PC-9 (cell line): ENCODE measurements at regions not wholly inside any gene's neighbourhood (a gene's known extent, or its start where the extent isn't known, plus 50 kb on each side); places are given as distances from the start of the nearest gene placed in this dataset.

Experiments
- BruUV-seq: library from RNA; stranded (reverse); fragments of 400-500 nt; replicated peaks from 2 replicates; lab custom pipeline; 2021; lab: Mats Ljungman, UMichigan
- CTCF ChIA-PET: fragments of 300-600 bp; sonication (Branson Sonifier 250); formaldehyde crosslinking; loops from one replicate; lab custom pipeline; 2022; ENCODE audit warnings: antibody characterized with exemption; lab: Charles Lee
- POLR2A ChIA-PET: fragments of 300-600 bp; sonication (Branson Sonifier 250); formaldehyde crosslinking; loops from one replicate; lab custom pipeline; 2022; ENCODE audit warnings: antibody characterized with exemption; ENCODE audit not compliant: unreplicated experiment; lab: Charles Lee
- DNase-seq, 2 experiments: peaks; one replicate each; pipeline versions ENCODE4 v3.0.0 to v3.0.0-alpha.2; 2015 to 2022; ENCODE audit warnings: mixed read lengths in 1 of 2
- H2AFZ ChIP-seq: fragments of 200-600 bp; sonication (generic); 2 replicates; pipeline ENCODE4 v1.8.1; 2017; ENCODE audit warnings: antibody characterized with exemption
- H3F3A ChIP-seq: fragments of 200-600 bp; sonication (generic); 2 replicates; pipeline ENCODE4 v1.8.1; 2017; ENCODE audit warnings: antibody characterized with exemption, mild to moderate bottlenecking, low read depth; ENCODE audit not compliant: insufficient read depth
- H3K27ac ChIP-seq: fragments of 200-600 bp; sonication (generic); 2 replicates; pipeline ENCODE4 v1.6.1; 2016; ENCODE audit warnings: mixed run types
- H3K27me3 ChIP-seq: fragments of 200-600 bp; sonication (generic); 2 replicates; pipeline ENCODE4 v1.6.1; 2016; ENCODE audit warnings: low read depth, mixed run types; ENCODE audit not compliant: insufficient read depth
- H3K36me3 ChIP-seq: fragments of 200-600 bp; sonication (generic); 2 replicates; pipeline ENCODE4 v1.6.1; 2016; ENCODE audit warnings: low read depth, mixed run types
- H3K4me1 ChIP-seq: fragments of 200-600 bp; sonication (generic); replicated peaks from 2 replicates; pipeline ENCODE4 v1.6.1; 2016; ENCODE audit warnings: mixed run types; ENCODE audit not compliant: insufficient read depth
- H3K4me2 ChIP-seq: fragments of 200-600 bp; sonication (generic); 2 replicates; pipeline ENCODE4 v1.6.1; 2017; ENCODE audit warnings: mixed run types
- H3K4me3 ChIP-seq: fragments of 200-600 bp; sonication (generic); 2 replicates; pipeline ENCODE4 v1.6.1; 2016; ENCODE audit warnings: mixed run types
- H3K79me2 ChIP-seq: fragments of 200-600 bp; sonication (generic); 2 replicates; pipeline ENCODE4 v1.6.1; 2017; ENCODE audit warnings: low read depth, mixed run types
- H3K9me2 ChIP-seq: fragments of 200-600 bp; sonication (generic); 2 replicates; pipeline ENCODE4 v1.8.1; 2017; ENCODE audit warnings: mild to moderate bottlenecking; ENCODE audit not compliant: insufficient read depth
- H3K9me3 ChIP-seq: fragments of 200-600 bp; sonication (generic); 2 replicates; pipeline ENCODE4 v1.8.1; 2016; ENCODE audit warnings: low read depth; ENCODE audit not compliant: insufficient read depth
- H4K20me1 ChIP-seq: fragments of 200-600 bp; sonication (generic); 2 replicates; pipeline ENCODE4 v1.8.1; 2017; ENCODE audit not compliant: insufficient read depth
- CTCF ChIP-seq: fragments of 200-600 bp; sonication (generic); conservative IDR thresholded peaks from 2 replicates; pipeline ENCODE4 v1.6.1; 2017; ENCODE audit warnings: mixed run types, antibody characterized with exemption, mild to moderate bottlenecking, moderate library complexity
- EZH2 ChIP-seq: fragments of 200-600 bp; sonication (generic); IDR thresholded peaks from 2 replicates; pipeline ENCODE4 v1.8.0; 2017; ENCODE audit warnings: antibody characterized with exemption, low read depth
- intact Hi-C: fragments of 100-400 bp; cut with micrococcal nuclease; formaldehyde crosslinking; loops from one replicate; pipeline ENCODE4 v1.10.0; 2022; ENCODE audit not compliant: unreplicated experiment

DNA sequence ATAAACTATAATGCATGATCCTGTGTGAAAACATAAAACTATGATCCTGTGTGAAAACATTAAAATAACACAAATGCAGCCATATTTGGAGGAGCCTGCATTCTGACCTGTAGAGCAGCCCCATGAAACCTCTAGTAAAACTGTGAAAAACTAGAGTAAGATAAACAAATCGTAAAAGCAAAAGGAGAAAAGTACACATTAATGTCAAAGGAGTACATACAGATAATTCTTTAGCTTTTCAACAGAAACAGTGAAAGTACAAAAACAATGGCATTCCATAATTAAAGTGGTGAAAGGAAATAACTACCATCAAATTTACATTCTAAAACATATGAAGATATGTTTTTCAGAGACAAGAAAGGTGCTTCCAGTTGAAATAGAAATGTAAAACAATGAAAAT lies 1267.2 kb downstream of the SLITRK1 start:
- DNase-seq, result no peak
- no peaks in the 10 kb centered on the region for H3F3A ChIP-seq
- H2AFZ ChIP-seq, result no peak overlapping the region
- H3K27me3 ChIP-seq, result no peaks in the 10 kb centered on the region
- no peak for TF ChIP-seq EZH2
- no peak overlapping the region for H3K4me2 ChIP-seq
- H3K27ac ChIP-seq, result no peak overlapping the region
- no peaks in the 10 kb centered on the region for H3K79me2 ChIP-seq
- CTCF ChIA-PET, result no interaction called here
- no peaks in the 10 kb centered on the region for H3K4me1 ChIP-seq
- POLR2A ChIA-PET, result no interaction called here
- BruUV-seq, result no TSS peak
- intact Hi-C loops, result no loop called here
- no peaks in the 10 kb centered on the region for H3K9me3 ChIP-seq
- no peak overlapping the region for H3K4me3 ChIP-seq
- H3K9me2 ChIP-seq, result no peaks in the 10 kb centered on the region
- H3K36me3 ChIP-seq, result no peaks in the 10 kb centered on the region
- no peaks in the 10 kb centered on the region for H4K20me1 ChIP-seq

DNA sequence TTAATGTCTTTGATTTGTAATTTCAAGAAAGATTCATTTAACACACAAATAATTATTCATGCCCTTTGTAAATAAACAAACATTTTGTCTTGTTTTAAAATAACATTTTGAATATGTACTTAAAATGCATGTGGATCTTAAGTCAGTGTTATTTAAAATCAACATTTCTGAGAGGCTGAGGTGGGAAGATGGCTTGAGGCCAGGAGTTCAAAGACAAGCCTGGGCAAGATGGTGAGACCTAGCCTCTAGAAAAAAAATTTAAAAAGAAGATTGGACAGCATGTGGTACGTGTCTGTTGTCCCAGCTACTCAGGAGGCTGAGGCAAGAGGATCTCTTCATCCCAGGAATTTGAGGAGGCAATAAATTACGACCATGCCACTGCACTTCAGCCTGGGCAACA lies 1268.2 kb downstream of the SLITRK1 start:
- no peak for DNase-seq
- BruUV-seq, result no TSS peak

DNA sequence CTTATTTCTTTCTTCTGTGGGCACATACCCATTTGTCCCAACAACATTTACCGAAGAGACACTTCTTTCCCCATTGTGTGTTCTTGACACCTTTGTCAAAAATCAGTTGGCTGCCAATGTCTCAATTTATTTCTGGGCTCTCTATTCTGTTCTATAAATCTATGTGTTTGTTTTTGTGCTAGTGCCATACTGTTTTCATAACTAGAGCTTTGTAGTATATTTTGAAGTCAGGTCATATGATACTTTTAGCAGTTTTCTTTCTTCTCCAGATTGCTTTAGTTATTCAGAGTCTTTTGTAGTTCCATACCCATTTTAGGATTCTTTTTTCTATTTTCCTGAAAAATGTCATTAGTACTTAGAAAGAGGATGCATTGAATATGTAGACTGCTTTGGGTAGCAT lies 1276.3 kb downstream of the SLITRK1 start:
- Histone ChIP-seq H3K4me1 (no peaks in the 10 kb centered on the region), H3K36me3 (no peaks in the 10 kb centered on the region), H2AFZ (no peak overlapping the region), H3K79me2 (no peaks in the 10 kb centered on the region), H3K4me3 (no peak overlapping the region), H4K20me1 (no peaks in the 10 kb centered on the region), H3K9me3 (no peaks in the 10 kb centered on the region; the same call in 1 of the 2 replicates), H3K4me2 (no peak overlapping the region), H3F3A (peaks cover 6% of the 10 kb centered on the region), H3K9me2 (no peaks in the 10 kb centered on the region), H3K27me3 (no peaks in the 10 kb centered on the region), H3K27ac (no peak overlapping the region)
- POLR2A ChIA-PET, result no interaction called here
- CTCF ChIA-PET, result no interaction called here
- intact Hi-C loops, result no loop called here
- TF ChIP-seq EZH2, result no peak
- DNase-seq, result no peak
- BruUV-seq, result no TSS peak

More for the DNA sequence above, 1268.2 kb downstream of the SLITRK1 start:
- H3K9me3 ChIP-seq, result no peaks in the 10 kb centered on the region
- no peaks in the 10 kb centered on the region for H3K36me3 ChIP-seq
- no peaks in the 10 kb centered on the region for H4K20me1 ChIP-seq
- ChIA-PET CTCF (no interaction called here), POLR2A (no interaction called here)
- no peaks in the 10 kb centered on the region for H3F3A ChIP-seq
- H3K4me3 ChIP-seq, result no peak overlapping the region
- H3K4me1 ChIP-seq, result no peaks in the 10 kb centered on the region
- intact Hi-C loops, result no loop called here
- H3K27me3 ChIP-seq, result no peaks in the 10 kb centered on the region
- H3K4me2 ChIP-seq, result no peak overlapping the region
- no peaks in the 10 kb centered on the region for H3K9me2 ChIP-seq
- TF ChIP-seq CTCF, result no peak
- TF ChIP-seq EZH2, result no peak
- H2AFZ ChIP-seq, result no peak overlapping the region
- H3K79me2 ChIP-seq, result no peaks in the 10 kb centered on the region
- no peak overlapping the region for H3K27ac ChIP-seq

- Histone ChIP-seq H3K27ac (no peak overlapping the region), H2AFZ (no peak overlapping the region), H3K9me3 (no peaks in the 10 kb centered on the region), H4K20me1 (no peaks in the 10 kb centered on the region), H3K27me3 (no peaks in the 10 kb centered on the region), H3K4me2 (no peak overlapping the region), H3F3A (no peaks in the 10 kb centered on the region), H3K4me1 (no peaks in the 10 kb centered on the region), H3K9me2 (no peaks in the 10 kb centered on the region), H3K4me3 (no peak overlapping the region), H3K79me2 (no peaks in the 10 kb centered on the region), H3K36me3 (no peaks in the 10 kb centered on the region)
- intact Hi-C loops, result no loop called here
- CTCF ChIA-PET, result no interaction called here
- DNase-seq, result no peak
- BruUV-seq, result no TSS peak
- no peak for TF ChIP-seq EZH2
- no peak for TF ChIP-seq CTCF
- POLR2A ChIA-PET, result no interaction called here
Measured at GRCh38 chr13:82597747-82598146, 1284.5 kb downstream of the SLITRK1 start.
